ENCODE measurements at regions not wholly inside any gene's neighbourhood (a gene's known extent, or its start where the extent isn't known, plus 50 kb on each side); places are given as distances from the start of the nearest gene placed in this dataset.

DNA sequence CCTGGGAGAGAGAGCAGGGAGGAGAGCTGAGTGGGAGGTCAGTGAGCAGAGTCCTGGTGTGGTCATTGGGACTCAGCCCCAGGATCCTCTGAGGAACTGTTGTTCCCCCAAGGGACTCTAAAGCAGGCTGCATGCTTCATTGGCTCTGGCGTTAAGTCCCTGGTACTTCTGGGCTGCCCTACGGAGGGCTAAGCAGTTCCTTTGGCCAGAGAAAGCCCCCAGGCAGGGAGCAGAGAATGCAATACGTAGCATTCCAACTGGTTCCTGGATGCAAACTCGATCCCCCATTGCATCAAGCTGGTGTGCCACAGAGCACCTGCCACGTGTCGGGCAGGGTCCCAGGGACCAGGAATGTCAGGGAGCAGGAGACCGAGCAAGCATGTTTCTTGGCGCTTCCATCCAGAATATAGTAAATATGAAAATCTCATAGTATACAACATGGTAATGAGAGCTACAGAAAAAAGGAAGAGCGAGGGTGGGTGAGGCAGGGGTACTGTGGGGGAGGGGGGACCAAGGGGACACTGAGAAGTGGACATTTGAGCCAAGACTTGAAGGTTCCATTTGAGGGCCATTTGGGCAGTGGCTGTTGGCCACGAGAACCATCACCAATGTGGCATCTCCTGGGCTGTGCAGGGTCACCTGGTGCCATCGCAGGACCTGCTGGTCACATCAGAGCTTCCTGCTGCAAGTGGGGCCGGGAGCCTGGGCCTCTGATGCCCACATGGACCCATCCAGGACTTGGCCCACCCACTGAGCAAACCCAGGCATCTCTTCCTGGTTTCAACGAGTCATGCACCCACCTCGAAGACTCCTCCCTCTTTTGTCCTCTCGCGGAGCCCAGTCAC lies 160.4 kb downstream of the ASB1 start:
- TF ChIP-seq POLR2AphosphoS5 (IDR thresholded peaks at IDR 0.05; ENCODE audit: low read depth, low read length) (no peak), SIN3A (IDR thresholded peaks at IDR 0.05; ENCODE audit: borderline replicate concordance, insufficient read depth, low read depth, low read length) (no peak), TCF7L2 (IDR thresholded peaks at IDR 0.05; ENCODE audit: low read depth, low read length) (no peak)
- TF ChIP-seq, protein P1, sequence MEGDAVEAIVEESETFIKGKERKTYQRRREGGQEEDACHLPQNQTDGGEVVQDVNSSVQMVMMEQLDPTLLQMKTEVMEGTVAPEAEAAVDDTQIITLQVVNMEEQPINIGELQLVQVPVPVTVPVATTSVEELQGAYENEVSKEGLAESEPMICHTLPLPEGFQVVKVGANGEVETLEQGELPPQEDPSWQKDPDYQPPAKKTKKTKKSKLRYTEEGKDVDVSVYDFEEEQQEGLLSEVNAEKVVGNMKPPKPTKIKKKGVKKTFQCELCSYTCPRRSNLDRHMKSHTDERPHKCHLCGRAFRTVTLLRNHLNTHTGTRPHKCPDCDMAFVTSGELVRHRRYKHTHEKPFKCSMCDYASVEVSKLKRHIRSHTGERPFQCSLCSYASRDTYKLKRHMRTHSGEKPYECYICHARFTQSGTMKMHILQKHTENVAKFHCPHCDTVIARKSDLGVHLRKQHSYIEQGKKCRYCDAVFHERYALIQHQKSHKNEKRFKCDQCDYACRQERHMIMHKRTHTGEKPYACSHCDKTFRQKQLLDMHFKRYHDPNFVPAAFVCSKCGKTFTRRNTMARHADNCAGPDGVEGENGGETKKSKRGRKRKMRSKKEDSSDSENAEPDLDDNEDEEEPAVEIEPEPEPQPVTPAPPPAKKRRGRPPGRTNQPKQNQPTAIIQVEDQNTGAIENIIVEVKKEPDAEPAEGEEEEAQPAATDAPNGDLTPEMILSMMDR (IDR thresholded peaks at IDR 0.05) = no peak
- TF ChIP-seq, protein P2, sequence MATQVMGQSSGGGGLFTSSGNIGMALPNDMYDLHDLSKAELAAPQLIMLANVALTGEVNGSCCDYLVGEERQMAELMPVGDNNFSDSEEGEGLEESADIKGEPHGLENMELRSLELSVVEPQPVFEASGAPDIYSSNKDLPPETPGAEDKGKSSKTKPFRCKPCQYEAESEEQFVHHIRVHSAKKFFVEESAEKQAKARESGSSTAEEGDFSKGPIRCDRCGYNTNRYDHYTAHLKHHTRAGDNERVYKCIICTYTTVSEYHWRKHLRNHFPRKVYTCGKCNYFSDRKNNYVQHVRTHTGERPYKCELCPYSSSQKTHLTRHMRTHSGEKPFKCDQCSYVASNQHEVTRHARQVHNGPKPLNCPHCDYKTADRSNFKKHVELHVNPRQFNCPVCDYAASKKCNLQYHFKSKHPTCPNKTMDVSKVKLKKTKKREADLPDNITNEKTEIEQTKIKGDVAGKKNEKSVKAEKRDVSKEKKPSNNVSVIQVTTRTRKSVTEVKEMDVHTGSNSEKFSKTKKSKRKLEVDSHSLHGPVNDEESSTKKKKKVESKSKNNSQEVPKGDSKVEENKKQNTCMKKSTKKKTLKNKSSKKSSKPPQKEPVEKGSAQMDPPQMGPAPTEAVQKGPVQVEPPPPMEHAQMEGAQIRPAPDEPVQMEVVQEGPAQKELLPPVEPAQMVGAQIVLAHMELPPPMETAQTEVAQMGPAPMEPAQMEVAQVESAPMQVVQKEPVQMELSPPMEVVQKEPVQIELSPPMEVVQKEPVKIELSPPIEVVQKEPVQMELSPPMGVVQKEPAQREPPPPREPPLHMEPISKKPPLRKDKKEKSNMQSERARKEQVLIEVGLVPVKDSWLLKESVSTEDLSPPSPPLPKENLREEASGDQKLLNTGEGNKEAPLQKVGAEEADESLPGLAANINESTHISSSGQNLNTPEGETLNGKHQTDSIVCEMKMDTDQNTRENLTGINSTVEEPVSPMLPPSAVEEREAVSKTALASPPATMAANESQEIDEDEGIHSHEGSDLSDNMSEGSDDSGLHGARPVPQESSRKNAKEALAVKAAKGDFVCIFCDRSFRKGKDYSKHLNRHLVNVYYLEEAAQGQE (IDR thresholded peaks at IDR 0.05; ENCODE audit: insufficient read depth in 1 of 2, low read depth in 2 of 2, low read length in 1 of 2) = no peak
